Right cardiac atrium (tissue), 5 donors: ENCODE measurements at regions not wholly inside any gene's neighbourhood (a gene's known extent, or its start where the extent isn't known, plus 50 kb on each side); places are given as distances from the start of the nearest gene placed in this dataset.
A peak's percentile ranks its signal among the peaks of the same experiment; 100 is the strongest.

Source experiments
- ATAC-seq, 2 donors: fragments of 200-7000 bp; cut with Tn5 transposase; one replicate each; pipeline versions ENCODE4 v1.8.0 to v1.9.1; 2020; ENCODE audit warnings: moderate library complexity in 2 of 2, mild to moderate bottlenecking in 1 of 2
- DNase-seq, 3 donors: peaks; one replicate each; pipeline ENCODE4 v3.0.0-alpha.2; 2020
- H3K27ac ChIP-seq: one replicate; pipeline ENCODE4 v1.5.1; 2013; ENCODE audit warnings: mild to moderate bottlenecking, low read length, control low read depth, moderate library complexity
- H3K27me3 ChIP-seq: one replicate; pipeline ENCODE4 v1.6.1; 2013; ENCODE audit not compliant: control insufficient read depth, insufficient read depth
- H3K4me1 ChIP-seq: one replicate; pipeline ENCODE4 v1.6.1; 2013; ENCODE audit warnings: low read length; ENCODE audit not compliant: control insufficient read depth, insufficient read depth
- H3K4me3 ChIP-seq: one replicate; pipeline ENCODE4 v1.5.1; 2013; ENCODE audit warnings: low read length, control low read depth
- H3K9me3 ChIP-seq: one replicate; pipeline ENCODE4 v1.6.1; 2013; ENCODE audit warnings: low read length; ENCODE audit not compliant: control insufficient read depth
- WGBS: extraction: QIAGEN DNeasy Blood & Tissue Kit; methylation state at CpG from one replicate; pipeline ENCODE4 v1.1.7; 2013; 5-methylcytosine and 5-hydroxymethylcytosine counted together
- intact Hi-C, 4 donors: fragments of 100-400 bp; cut with DNase I; formaldehyde crosslinking; loops; one replicate each; pipeline versions ENCODE4 v1.11.0 to v1.14.0; 2022 to 2023
- donor health status: healthy with polysubstance abuse.
- donor health status: DM: no; HTN: yes; CAD: no.
- donor health status: DM: no; HTN: no; CAD: no.
- donor health status: DM: no; HTN: yes; CAD: no; lungs with severe emphysema.
- donor health status: DM: yes; HTN: yes; CAD: no.

DNA sequence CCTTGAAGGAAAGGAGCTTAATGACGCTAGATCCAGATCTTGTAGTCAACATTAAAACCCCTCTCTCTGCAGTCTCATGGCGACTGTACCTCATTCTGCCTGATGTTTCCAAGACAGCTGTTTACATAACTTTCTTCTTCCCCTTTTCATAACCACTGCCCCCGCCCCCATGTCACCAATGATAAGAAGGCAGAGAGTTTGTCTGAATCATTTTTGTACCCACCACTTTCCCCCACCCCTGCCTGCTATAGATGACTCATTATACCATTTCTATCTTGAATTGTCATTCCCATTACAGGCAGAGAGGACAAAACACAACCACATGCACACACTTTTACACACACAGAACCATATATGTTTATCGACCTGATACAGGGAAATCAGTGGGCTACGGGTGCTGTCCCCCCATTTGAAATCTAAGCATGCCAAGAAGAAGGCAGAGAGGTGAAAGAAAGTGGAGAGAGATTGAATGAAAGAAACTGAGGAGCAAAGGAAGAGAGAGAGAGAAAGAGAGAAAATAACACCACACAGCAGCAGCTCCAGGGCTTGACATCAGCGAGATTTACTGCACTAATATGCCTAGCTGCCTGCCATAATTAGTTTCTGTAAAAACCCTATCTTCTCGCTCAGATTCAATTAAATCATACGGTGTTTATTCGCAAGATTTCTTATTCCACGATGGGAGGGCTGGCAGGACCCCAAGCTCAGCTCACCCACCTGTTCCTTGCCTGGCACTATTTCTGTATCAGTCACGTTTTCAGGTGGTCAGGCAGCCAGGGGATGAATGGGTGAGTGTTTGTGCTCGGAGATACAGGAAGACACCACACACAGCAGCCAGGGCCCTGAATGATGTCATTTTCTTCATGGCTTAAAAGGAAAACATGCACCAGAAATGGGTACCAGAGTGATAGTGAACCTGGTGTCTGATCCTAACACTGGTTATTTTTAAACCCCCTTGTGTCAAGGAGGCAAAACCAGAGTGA is 114.3 kb upstream of the SERP2 start:
- 56% methylated on average over 12 of the region's 12 CpGs for whole genome bisulfite sequencing
- no peak overlapping the region for H3K4me3 ChIP-seq
- ATAC-seq (peak in 1 of 2 donors; percentile 49), DNase-seq (peak in 1 of 3 donors; percentile 47)
- intact Hi-C loops = no loop called here
- H3K4me1 ChIP-seq = no peaks in the 10 kb centered on the region
- H3K27ac ChIP-seq = no peak overlapping the region
- no peaks in the 10 kb centered on the region for H3K27me3 ChIP-seq
- H3K9me3 ChIP-seq = no peaks in the 10 kb centered on the region

DNA sequence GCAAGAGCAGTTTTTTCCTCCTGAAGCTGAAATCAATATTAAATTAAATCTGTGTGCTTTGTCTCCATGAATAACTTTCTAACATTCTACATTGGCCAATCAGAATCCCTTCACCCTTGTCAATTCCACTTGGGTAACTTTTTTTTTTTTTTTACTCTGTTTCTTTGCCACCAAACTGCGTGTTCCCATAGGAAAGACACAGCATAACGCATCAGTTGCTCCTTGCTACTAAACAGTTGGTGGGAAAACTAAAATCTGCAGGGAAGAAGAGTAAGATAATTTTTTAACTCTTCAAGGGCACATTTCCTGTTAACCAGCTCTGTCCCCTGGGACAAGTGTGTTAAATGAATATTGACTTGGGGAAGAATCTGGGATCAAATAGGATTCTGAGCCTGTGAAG is 113.3 kb upstream of the SERP2 start:
- Histone ChIP-seq H3K27me3 (no peaks in the 10 kb centered on the region), H3K9me3 (no peaks in the 10 kb centered on the region), H3K4me1 (no peaks in the 10 kb centered on the region), H3K4me3 (no peak overlapping the region), H3K27ac (no peak overlapping the region)
- intact Hi-C loops = no loop called here
- ATAC-seq (no peak), DNase-seq (no peak)
- WGBS = 84% methylated on average over 2 of the region's 2 CpGs

DNA sequence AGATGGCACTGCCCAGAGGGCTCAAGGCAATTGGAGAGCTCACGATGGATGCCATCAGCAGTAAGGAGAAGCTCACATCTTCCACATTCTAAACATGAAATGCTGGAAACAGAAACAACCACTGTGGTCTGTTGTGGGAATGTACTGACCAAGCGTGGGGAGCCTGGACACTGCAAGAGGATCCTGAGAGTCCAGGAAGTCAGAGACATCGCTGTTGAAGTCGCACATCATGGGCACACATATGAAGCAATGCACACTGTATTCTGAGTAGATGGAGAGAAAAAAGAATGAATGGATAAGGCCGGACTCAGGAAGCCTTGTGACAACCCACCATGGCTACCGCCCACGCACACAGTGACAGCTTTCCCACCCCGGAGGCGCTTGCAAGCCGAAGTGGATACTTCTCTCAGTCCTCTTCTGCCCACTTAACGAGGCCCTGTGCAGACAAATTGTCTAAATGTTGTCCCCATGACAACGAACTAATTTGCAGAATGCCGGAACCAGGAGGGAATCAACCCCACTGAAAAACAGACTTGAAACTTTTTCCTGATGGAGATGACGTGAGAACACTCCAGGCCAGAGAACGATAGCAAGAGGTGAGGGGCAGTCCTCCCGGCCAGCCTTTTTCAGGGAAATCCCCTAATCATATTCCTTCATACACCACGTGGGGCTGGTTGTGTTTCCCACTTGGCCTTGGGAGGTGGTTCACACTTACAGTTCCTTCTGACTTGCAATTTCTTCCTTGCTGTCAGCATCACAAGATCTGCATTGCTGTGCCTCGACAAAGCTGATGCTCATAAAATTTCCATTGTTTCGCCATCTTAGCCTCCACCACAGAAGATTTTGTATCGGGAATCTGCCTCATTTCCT is 109.6 kb upstream of the SERP2 start:
- Histone ChIP-seq H3K27me3 (no peaks in the 10 kb centered on the region), H3K4me1 (no peaks in the 10 kb centered on the region), H3K27ac (no peak overlapping the region), H3K9me3 (no peaks in the 10 kb centered on the region), H3K4me3 (no peak overlapping the region)
- ATAC-seq = peak; percentile 51 to 57
- intact Hi-C loops = no loop called here
- 68% methylated on average over 20 of the region's 20 CpGs for WGBS
- peak in 1 of 3 donors; percentile 75 for DNase-seq

DNA sequence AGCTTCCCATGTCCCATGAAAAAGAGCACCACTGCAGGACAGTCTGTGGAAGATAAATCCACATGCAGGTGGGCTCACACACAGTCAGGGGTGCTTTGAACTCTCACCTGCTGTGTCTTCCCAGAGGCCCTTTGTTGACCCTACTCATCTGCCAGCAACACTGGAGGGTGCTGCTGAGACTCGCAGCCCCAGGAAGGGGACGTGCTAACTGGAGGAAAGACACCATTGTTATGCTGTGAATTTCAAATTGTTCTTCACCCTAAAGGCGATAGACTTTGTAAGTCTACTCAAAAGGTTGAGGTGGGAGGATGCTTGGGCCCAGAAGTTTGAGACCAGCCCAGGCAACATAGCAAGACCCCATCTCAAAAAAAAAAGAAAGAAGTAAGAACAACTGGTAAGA is 107.3 kb upstream of the SERP2 start:
- H3K9me3 ChIP-seq = no peaks in the 10 kb centered on the region
- intact Hi-C loops = no loop called here

DNA sequence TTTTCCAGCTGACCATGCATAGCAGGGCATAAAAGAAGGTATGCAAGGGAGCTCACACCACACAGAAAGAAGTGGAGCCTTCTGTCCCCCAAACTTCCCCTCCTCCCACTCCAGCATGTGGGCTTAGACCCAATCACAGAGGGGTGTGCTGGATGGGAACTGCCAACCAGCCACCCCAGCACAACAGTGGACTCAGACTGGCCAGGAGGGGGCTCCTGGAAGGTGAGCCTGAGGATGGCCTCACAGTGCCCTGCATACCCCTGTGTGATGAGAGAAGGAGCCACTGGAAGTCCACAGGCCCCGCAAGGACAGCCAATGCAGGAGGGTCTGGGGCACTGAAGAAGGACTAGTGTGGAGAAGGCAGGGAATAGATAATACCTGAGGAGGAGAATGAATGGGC is 106.9 kb upstream of the SERP2 start:
- Histone ChIP-seq H3K9me3 (no peaks in the 10 kb centered on the region), H3K4me3 (no peak overlapping the region), H3K4me1 (no peaks in the 10 kb centered on the region), H3K27me3 (no peaks in the 10 kb centered on the region), H3K27ac (no peak overlapping the region)
- intact Hi-C loops = no loop called here
- ATAC-seq = no peak
- WGBS = 98% methylated on average over 1 of the region's 1 CpG
- DNase-seq = no peak

More for the DNA sequence above, 107.3 kb upstream of the SERP2 start:
- Histone ChIP-seq H3K4me3 (no peak overlapping the region), H3K4me1 (no peaks in the 10 kb centered on the region), H3K27me3 (no peaks in the 10 kb centered on the region), H3K27ac (no peak overlapping the region)
- DNase-seq = no peak
- ATAC-seq = no peak
- WGBS = 96% methylated on average over 3 of the region's 3 CpGs

DNA sequence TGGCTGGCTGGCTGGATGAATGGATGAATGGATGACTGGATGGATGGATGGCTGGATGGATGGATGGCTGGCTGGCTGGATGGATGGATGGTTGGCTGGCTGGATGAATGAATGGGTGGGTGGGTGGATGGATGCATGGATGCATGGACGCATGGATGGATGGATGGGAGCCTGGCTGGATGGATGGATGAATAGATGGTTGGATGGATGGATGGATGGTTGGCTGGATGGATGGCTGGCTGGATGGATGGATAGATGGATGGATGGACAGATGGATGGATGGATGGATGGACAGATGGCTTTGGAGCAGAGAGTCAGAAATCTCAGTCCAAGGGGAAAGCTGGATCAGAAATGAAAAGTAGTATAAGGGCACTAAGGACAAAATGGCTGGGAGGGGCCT is 106.4 kb upstream of the SERP2 start:
- no peaks in the 10 kb centered on the region for H3K27me3 ChIP-seq
- H3K4me1 ChIP-seq = peaks cover 1% of the 10 kb centered on the region
- ATAC-seq (no peak), DNase-seq (no peak)
- 100% methylated on average over 1 of the region's 1 CpG for WGBS
- H3K27ac ChIP-seq = no peak overlapping the region
- H3K9me3 ChIP-seq = no peaks in the 10 kb centered on the region
- H3K4me3 ChIP-seq = no peak overlapping the region
- intact Hi-C loops = no loop called here

DNA sequence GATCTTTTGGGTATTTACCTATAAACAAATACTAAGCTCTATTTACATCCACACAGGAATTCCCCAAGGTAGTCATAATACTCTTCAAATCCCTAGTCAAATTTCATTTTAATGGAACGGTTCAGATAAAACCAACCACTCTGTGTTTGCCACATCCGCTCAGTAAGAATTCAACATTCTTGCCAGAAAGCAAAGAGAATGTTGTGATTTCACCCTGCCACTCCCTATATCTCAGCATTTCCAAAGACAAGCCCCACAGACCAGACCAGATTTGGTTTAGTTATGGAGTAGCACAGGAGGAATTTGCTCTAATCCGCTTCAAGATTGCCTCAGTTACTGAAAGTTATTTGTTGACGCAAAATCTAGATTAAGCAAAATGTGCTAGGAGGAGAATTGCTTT is 105.6 kb upstream of the SERP2 start:
- WGBS = 76% methylated on average over 4 of the region's 4 CpGs
- DNase-seq (no peak), ATAC-seq (peak; percentile 24 to 26)
- Histone ChIP-seq H3K9me3 (no peaks in the 10 kb centered on the region), H3K27me3 (no peaks in the 10 kb centered on the region), H3K4me1 (peaks cover 3% of the 10 kb centered on the region), H3K4me3 (no peak overlapping the region), H3K27ac (no peak overlapping the region)
- intact Hi-C loops = no loop called here

DNA sequence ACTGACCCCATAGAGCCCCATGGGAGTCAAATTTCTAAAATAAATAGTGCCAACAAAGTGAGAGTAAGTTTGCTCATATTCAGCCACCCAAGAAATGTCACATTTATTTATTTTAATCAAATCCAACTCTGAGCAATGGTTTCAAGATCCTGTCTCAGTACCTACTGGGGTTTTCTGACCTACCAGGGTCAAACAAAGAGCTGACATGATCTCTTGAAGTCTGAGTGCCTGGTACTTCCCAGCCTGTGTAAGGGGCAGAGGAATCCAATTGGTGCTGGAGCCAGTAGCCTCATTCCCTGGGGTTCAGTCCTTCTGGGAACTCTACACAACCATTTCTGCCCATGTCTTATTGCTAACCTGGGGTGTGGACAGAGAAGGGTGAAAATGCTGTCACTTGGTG is 104.6 kb upstream of the SERP2 start:
- no peak overlapping the region for H3K27ac ChIP-seq
- ATAC-seq (no peak), DNase-seq (no peak)
- H3K4me3 ChIP-seq = no peak overlapping the region
- peaks cover 3% of the 10 kb centered on the region for H3K4me1 ChIP-seq
- no peaks in the 10 kb centered on the region for H3K27me3 ChIP-seq
- H3K9me3 ChIP-seq = no peaks in the 10 kb centered on the region
- intact Hi-C loops = no loop called here

DNA sequence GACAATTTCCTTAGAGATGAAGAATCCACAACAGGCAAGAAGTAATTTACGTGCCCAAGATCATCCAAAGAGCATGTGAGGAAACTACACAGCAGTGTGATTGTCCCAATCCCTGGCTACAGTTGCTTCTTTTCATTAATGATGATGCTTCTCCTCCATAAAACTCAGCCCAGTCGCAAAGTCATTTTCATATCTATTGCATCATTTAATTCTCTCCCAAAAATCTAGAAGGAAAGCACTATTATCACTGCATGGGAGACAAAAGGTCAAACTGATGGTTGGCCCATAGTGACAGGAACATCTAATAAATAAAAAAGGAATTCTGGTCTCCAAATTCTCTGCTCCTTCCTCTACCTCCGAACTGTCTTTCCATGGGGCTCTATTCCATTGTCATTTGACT is 103.5 kb upstream of the SERP2 start:
- H3K4me3 ChIP-seq = no peak overlapping the region
- H3K27ac ChIP-seq = no peak overlapping the region
- H3K4me1 ChIP-seq = peaks cover 4% of the 10 kb centered on the region
- DNase-seq (no peak), ATAC-seq (no peak)
- 93% methylated on average over 3 of the region's 3 CpGs for WGBS
- no peaks in the 10 kb centered on the region for H3K9me3 ChIP-seq
- intact Hi-C loops = no loop called here
- no peaks in the 10 kb centered on the region for H3K27me3 ChIP-seq

DNA sequence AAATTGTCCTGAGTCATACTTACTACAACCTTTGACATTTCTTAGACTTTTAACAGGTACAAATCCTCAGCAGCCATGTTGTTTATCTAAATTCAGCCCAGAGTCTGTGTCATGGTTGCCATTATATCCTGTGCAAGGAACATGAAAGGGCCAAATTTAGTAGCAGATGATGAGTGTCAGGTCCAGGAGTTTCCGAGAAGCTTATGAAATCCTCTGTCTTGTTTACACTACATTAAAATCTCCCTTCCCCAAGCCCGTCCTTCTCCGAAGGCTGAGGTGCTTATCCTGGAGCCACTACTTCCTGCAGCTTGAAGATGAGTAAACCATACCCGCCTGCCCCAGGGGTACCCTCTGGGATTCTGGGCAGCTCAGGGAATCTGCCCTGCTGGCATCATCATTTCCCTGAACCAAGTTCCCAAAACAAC is 102.6 kb upstream of the SERP2 start:
- peaks cover 4% of the 10 kb centered on the region for H3K4me1 ChIP-seq
- peak overlapping the region; percentile 75 for H3K27ac ChIP-seq
- no peak overlapping the region for H3K4me3 ChIP-seq
- DNase-seq = no peak
- WGBS = 62% methylated on average over 4 of the region's 4 CpGs
- H3K9me3 ChIP-seq = no peaks in the 10 kb centered on the region
- ATAC-seq = peak in 1 of 2 donors; percentile 45
- H3K27me3 ChIP-seq = no peaks in the 10 kb centered on the region
- intact Hi-C loops = no loop called here

DNA sequence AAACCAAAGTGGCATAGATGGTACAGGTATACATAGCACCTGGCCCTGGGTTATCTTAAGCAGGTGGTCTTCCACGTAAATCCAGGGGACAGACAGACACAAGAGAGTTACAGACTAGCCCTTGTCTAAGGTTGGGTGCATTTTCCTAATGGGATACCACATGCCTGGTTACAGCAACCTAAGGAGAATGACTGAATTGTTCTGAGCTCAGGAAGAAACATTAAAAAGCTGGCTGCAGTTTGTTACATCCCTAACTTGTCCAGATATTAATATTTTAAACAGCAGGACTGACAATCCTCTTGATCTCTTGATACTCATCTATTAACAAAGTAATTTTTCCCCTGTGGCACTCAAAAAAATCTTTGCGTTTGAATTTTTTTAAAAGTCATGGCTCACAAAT is 102.2 kb upstream of the SERP2 start:
- DNase-seq = no peak
- Histone ChIP-seq H3K27me3 (no peaks in the 10 kb centered on the region), H3K4me3 (no peak overlapping the region), H3K27ac (peak overlapping the region; percentile 75), H3K4me1 (peaks cover 4% of the 10 kb centered on the region), H3K9me3 (no peaks in the 10 kb centered on the region)
- WGBS = 62% methylated on average over 2 of the region's 2 CpGs
- ATAC-seq = no peak
- intact Hi-C loops = no loop called here
